GM23338 (cell line): ENCODE measurements at regions not wholly inside any gene's neighbourhood (a gene's known extent, or its start where the extent isn't known, plus 50 kb on each side); places are given as distances from the start of the nearest gene placed in this dataset.

Experiments
- ATAC-seq: fragments of 200-7000 bp; cut with Tn5 transposase; 3 replicates; pipeline ENCODE4 v1.9.1; 2020
- DNase-seq: peaks from one replicate; pipeline ENCODE4 v3.0.0-alpha.2; 2015; ENCODE audit warnings: low spot score
- H2AFZ ChIP-seq: fragments of 200-600 bp; sonication (generic); 2 replicates; pipeline ENCODE4 v1.8.0; 2016; ENCODE audit warnings: antibody characterized with exemption, mild to moderate bottlenecking, moderate library complexity
- H3F3A ChIP-seq: fragments of 200-600 bp; sonication (generic); replicated peaks from 2 replicates; pipeline ENCODE4 v1.8.0; 2017; ENCODE audit warnings: antibody characterized with exemption, mixed run types, low read depth
- H3K27ac ChIP-seq: fragments of 200-600 bp; sonication (generic); 2 replicates; pipeline ENCODE4 v1.6.1; 2016; ENCODE audit warnings: low read depth
- H3K27me3 ChIP-seq: fragments of 200-600 bp; sonication (generic); 2 replicates; pipeline ENCODE4 v1.8.0; 2016; ENCODE audit warnings: mild to moderate bottlenecking, mixed run types, moderate library complexity; ENCODE audit not compliant: insufficient read depth
- H3K36me3 ChIP-seq: fragments of 200-600 bp; sonication (generic); 2 replicates; pipeline ENCODE4 v1.8.0; 2016; ENCODE audit warnings: mild to moderate bottlenecking; ENCODE audit not compliant: insufficient read depth
- H3K4me1 ChIP-seq: fragments of 200-600 bp; sonication (generic); 2 replicates; pipeline ENCODE4 v1.8.0; 2016; ENCODE audit warnings: mild to moderate bottlenecking, moderate library complexity; ENCODE audit not compliant: insufficient read depth
- H3K4me2 ChIP-seq: fragments of 200-600 bp; sonication (generic); 2 replicates; pipeline ENCODE4 v1.7.1; 2017; ENCODE audit warnings: mixed run types
- H3K4me3 ChIP-seq: fragments of 200-600 bp; sonication (generic); 2 replicates; pipeline ENCODE4 v1.6.1; 2016; ENCODE audit warnings: mixed run types
- H3K79me2 ChIP-seq: fragments of 200-600 bp; sonication (generic); replicated peaks from 2 replicates; pipeline ENCODE4 v1.8.0; 2017; ENCODE audit warnings: mild to moderate bottlenecking; ENCODE audit not compliant: insufficient read depth
- H3K9me2 ChIP-seq: fragments of 200-600 bp; sonication (generic); 2 replicates; pipeline ENCODE4 v1.8.0; 2017; ENCODE audit not compliant: insufficient read depth
- H4K20me1 ChIP-seq: fragments of 200-600 bp; sonication (generic); replicated peaks from 2 replicates; pipeline ENCODE4 v1.8.0; 2017; ENCODE audit warnings: mild to moderate bottlenecking; ENCODE audit not compliant: insufficient read depth
- H3K27ac Mint-ChIP-seq: 2 replicates; pipeline ENCODE4 v1.8.0; 2020; ENCODE audit warnings: inconsistent platforms, mild to moderate bottlenecking, moderate library complexity, mixed read lengths
- H3K27me3 Mint-ChIP-seq: 3 replicates; pipeline ENCODE4 v1.8.0; 2022; ENCODE audit warnings: low read depth, mild to moderate bottlenecking, moderate library complexity, mixed read lengths, inconsistent platforms; ENCODE audit not compliant: insufficient read depth, poor library complexity
- H3K36me3 Mint-ChIP-seq: 3 replicates; pipeline ENCODE4 v1.8.0; 2021; ENCODE audit warnings: low read depth, mild to moderate bottlenecking, inconsistent platforms, moderate library complexity, mixed read lengths
- H3K4me1 Mint-ChIP-seq: 3 replicates; pipeline ENCODE4 v1.8.0; 2020; ENCODE audit warnings: mild to moderate bottlenecking, inconsistent platforms, mixed read lengths
- H3K4me3 Mint-ChIP-seq: 3 replicates; pipeline ENCODE4 v1.8.0; 2021; ENCODE audit warnings: moderate library complexity, mild to moderate bottlenecking, inconsistent platforms, mixed read lengths
- H3K9me3 Mint-ChIP-seq: 3 replicates; pipeline ENCODE4 v1.8.0; 2020; ENCODE audit warnings: moderate library complexity, mild to moderate bottlenecking, inconsistent platforms, mixed read lengths
- CREB1 ChIP-seq: fragments of 250-450 bp; sonication (Bioruptor Pico); IDR thresholded peaks from 2 replicates; pipeline ENCODE4 v1.5.0; 2020; ENCODE audit warnings: low read depth, mild to moderate bottlenecking, moderate library complexity
- EZH2 ChIP-seq: fragments of 200-600 bp; sonication (generic); IDR thresholded peaks from one replicate; pipeline ENCODE4 v1.8.0; 2017; ENCODE audit warnings: antibody characterized with exemption, mild to moderate bottlenecking, low read depth; ENCODE audit not compliant: unreplicated experiment
- EZH2phosphoT487 ChIP-seq: fragments of 200-600 bp; sonication (generic); IDR thresholded peaks from one replicate; pipeline ENCODE4 v1.8.1; 2018; ENCODE audit warnings: antibody characterized with exemption; ENCODE audit not compliant: unreplicated experiment
- JUNB ChIP-seq: IDR thresholded peaks from one replicate; pipeline ENCODE4 v1.6.1; 2016; ENCODE audit warnings: antibody characterized with exemption; ENCODE audit not compliant: unreplicated experiment
- NANOG ChIP-seq: IDR thresholded peaks from 2 replicates; pipeline ENCODE4 v1.6.1; 2016; ENCODE audit warnings: antibody characterized with exemption, borderline replicate concordance
- POLR2AphosphoS5 ChIP-seq: IDR thresholded peaks from 2 replicates; pipeline ENCODE4 v1.6.1; 2016; ENCODE audit warnings: antibody characterized with exemption, low read depth
- STAT1 ChIP-seq: IDR thresholded peaks from one replicate; pipeline ENCODE4 v1.6.1; 2016; ENCODE audit warnings: antibody characterized with exemption; ENCODE audit not compliant: unreplicated experiment
- ZNF114 ChIP-seq: fragments of 250-450 bp; sonication (Bioruptor Pico); IDR thresholded peaks from 2 replicates; pipeline ENCODE4 v1.5.0; 2020; ENCODE audit warnings: mild to moderate bottlenecking, moderate library complexity
- ZNF331 ChIP-seq: fragments of 250-450 bp; sonication (Bioruptor Pico); IDR thresholded peaks from 2 replicates; pipeline ENCODE4 v1.5.0; 2020; ENCODE audit warnings: low read depth, mild to moderate bottlenecking, moderate library complexity
- TF ChIP-seq, protein P1 (sequence below): IDR thresholded peaks from one replicate; pipeline ENCODE4 v1.6.1; 2018; ENCODE audit warnings: antibody characterized with exemption; ENCODE audit not compliant: unreplicated experiment
- TF ChIP-seq, protein P2 (sequence below): fragments of 250-450 bp; sonication (Bioruptor Pico); IDR thresholded peaks from 2 replicates; pipeline ENCODE4 v1.5.0; 2020; ENCODE audit warnings: mild to moderate bottlenecking, moderate library complexity
- TF ChIP-seq, protein P3 (sequence below): IDR thresholded peaks from 2 replicates; pipeline ENCODE4 v1.6.1; 2016; ENCODE audit warnings: antibody characterized with exemption
- TF ChIP-seq, protein P4 (sequence below), 2 experiments: fragments of 200-600 bp in 1 of 2; sonication (generic) in 1 of 2; conservative IDR thresholded peaks; 2 replicates each; pipeline versions ENCODE4 v1.5.1 to v1.6.1; 2016 to 2017; ENCODE audit warnings: antibody characterized with exemption in 2 of 2, low read depth in 2 of 2, mild to moderate bottlenecking in 2 of 2, moderate library complexity in 1 of 2

DNA sequence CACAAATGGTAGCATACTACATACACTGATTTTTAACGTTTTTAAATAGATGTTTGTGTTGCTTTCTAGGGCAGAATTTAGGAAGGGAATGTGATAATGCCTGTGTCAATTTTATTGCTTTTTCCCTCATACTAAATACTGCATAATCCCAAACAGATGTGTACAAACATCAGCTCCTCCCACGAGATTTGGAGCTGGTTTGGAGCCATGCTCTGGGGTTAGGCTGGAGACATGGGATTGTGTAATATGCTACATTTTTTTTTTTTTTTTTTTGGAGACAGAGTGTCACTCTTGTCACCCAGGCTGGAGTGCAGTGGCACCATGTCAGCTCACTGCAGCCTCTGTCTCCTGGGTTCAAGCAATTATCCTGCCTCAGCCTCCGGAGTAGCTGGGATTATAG is 80.1 kb downstream of the EBLN2 start:
- no peak overlapping the region for H3K27ac ChIP-seq
- no peaks in the 10 kb centered on the region for H3K79me2 ChIP-seq
- H3K27me3 ChIP-seq, result no peaks in the 10 kb centered on the region
- H3K36me3 Mint-ChIP-seq, result no peaks in the 10 kb centered on the region
- H3K4me3 ChIP-seq, result no peak overlapping the region
- H3K4me3 Mint-ChIP-seq, result no peak overlapping the region
- H3K9me3 Mint-ChIP-seq, result no peaks in the 10 kb centered on the region
- H3K4me2 ChIP-seq, result no peak overlapping the region
- H3K9me2 ChIP-seq, result peaks cover 3% of the 10 kb centered on the region; the same call in 1 of the 2 replicates
- no peak overlapping the region for H3K27ac Mint-ChIP-seq
- no peak overlapping the region for H2AFZ ChIP-seq
- no peaks in the 10 kb centered on the region for H3K4me1 ChIP-seq
- no peak for ATAC-seq
- DNase-seq, result no peak
- H3F3A ChIP-seq, result no peaks in the 10 kb centered on the region
- no peaks in the 10 kb centered on the region for H4K20me1 ChIP-seq
- H3K4me1 Mint-ChIP-seq, result no peaks in the 10 kb centered on the region; the same call in 2 of the 3 replicates
- H3K27me3 Mint-ChIP-seq, result no peaks in the 10 kb centered on the region
- no peaks in the 10 kb centered on the region for H3K36me3 ChIP-seq
- TF ChIP-seq ZNF331 (CRISPR knock-in tag), result no peak
- TF ChIP-seq, protein P1, sequence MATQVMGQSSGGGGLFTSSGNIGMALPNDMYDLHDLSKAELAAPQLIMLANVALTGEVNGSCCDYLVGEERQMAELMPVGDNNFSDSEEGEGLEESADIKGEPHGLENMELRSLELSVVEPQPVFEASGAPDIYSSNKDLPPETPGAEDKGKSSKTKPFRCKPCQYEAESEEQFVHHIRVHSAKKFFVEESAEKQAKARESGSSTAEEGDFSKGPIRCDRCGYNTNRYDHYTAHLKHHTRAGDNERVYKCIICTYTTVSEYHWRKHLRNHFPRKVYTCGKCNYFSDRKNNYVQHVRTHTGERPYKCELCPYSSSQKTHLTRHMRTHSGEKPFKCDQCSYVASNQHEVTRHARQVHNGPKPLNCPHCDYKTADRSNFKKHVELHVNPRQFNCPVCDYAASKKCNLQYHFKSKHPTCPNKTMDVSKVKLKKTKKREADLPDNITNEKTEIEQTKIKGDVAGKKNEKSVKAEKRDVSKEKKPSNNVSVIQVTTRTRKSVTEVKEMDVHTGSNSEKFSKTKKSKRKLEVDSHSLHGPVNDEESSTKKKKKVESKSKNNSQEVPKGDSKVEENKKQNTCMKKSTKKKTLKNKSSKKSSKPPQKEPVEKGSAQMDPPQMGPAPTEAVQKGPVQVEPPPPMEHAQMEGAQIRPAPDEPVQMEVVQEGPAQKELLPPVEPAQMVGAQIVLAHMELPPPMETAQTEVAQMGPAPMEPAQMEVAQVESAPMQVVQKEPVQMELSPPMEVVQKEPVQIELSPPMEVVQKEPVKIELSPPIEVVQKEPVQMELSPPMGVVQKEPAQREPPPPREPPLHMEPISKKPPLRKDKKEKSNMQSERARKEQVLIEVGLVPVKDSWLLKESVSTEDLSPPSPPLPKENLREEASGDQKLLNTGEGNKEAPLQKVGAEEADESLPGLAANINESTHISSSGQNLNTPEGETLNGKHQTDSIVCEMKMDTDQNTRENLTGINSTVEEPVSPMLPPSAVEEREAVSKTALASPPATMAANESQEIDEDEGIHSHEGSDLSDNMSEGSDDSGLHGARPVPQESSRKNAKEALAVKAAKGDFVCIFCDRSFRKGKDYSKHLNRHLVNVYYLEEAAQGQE, result no peak
- no peak for TF ChIP-seq NANOG
- TF ChIP-seq, protein P2, sequence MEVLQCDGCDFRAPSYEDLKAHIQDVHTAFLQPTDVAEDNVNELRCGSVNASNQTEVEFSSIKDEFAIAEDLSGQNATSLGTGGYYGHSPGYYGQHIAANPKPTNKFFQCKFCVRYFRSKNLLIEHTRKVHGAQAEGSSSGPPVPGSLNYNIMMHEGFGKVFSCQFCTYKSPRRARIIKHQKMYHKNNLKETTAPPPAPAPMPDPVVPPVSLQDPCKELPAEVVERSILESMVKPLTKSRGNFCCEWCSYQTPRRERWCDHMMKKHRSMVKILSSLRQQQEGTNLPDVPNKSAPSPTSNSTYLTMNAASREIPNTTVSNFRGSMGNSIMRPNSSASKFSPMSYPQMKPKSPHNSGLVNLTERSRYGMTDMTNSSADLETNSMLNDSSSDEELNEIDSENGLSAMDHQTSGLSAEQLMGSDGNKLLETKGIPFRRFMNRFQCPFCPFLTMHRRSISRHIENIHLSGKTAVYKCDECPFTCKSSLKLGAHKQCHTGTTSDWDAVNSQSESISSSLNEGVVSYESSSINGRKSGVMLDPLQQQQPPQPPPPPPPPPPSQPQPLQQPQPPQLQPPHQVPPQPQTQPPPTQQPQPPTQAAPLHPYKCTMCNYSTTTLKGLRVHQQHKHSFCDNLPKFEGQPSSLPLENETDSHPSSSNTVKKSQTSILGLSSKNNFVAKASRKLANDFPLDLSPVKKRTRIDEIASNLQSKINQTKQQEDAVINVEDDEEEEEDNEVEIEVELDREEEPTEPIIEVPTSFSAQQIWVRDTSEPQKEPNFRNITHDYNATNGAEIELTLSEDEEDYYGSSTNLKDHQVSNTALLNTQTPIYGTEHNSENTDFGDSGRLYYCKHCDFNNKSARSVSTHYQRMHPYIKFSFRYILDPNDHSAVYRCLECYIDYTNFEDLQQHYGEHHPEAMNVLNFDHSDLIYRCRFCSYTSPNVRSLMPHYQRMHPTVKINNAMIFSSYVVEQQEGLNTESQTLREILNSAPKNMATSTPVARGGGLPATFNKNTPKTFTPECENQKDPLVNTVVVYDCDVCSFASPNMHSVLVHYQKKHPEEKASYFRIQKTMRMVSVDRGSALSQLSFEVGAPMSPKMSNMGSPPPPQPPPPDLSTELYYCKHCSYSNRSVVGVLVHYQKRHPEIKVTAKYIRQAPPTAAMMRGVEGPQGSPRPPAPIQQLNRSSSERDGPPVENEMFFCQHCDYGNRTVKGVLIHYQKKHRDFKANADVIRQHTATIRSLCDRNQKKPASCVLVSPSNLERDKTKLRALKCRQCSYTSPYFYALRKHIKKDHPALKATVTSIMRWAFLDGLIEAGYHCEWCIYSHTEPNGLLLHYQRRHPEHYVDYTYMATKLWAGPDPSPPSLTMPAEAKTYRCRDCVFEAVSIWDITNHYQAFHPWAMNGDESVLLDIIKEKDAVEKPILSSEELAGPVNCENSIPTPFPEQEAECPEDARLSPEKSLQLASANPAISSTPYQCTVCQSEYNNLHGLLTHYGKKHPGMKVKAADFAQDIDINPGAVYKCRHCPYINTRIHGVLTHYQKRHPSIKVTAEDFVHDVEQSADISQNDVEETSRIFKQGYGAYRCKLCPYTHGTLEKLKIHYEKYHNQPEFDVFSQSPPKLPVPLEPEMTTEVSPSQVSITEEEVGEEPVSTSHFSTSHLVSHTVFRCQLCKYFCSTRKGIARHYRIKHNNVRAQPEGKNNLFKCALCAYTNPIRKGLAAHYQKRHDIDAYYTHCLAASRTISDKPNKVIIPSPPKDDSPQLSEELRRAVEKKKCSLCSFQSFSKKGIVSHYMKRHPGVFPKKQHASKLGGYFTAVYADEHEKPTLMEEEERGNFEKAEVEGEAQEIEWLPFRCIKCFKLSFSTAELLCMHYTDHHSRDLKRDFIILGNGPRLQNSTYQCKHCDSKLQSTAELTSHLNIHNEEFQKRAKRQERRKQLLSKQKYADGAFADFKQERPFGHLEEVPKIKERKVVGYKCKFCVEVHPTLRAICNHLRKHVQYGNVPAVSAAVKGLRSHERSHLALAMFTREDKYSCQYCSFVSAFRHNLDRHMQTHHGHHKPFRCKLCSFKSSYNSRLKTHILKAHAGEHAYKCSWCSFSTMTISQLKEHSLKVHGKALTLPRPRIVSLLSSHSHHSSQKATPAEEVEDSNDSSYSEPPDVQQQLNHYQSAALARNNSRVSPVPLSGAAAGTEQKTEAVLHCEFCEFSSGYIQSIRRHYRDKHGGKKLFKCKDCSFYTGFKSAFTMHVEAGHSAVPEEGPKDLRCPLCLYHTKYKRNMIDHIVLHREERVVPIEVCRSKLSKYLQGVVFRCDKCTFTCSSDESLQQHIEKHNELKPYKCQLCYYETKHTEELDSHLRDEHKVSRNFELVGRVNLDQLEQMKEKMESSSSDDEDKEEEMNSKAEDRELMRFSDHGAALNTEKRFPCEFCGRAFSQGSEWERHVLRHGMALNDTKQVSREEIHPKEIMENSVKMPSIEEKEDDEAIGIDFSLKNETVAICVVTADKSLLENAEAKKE (CRISPR knock-in tag), result no peak
- TF ChIP-seq STAT1, result no peak
- TF ChIP-seq, protein P3, sequence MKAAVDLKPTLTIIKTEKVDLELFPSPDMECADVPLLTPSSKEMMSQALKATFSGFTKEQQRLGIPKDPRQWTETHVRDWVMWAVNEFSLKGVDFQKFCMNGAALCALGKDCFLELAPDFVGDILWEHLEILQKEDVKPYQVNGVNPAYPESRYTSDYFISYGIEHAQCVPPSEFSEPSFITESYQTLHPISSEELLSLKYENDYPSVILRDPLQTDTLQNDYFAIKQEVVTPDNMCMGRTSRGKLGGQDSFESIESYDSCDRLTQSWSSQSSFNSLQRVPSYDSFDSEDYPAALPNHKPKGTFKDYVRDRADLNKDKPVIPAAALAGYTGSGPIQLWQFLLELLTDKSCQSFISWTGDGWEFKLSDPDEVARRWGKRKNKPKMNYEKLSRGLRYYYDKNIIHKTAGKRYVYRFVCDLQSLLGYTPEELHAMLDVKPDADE, result no peak
- TF ChIP-seq CREB1 (CRISPR knock-in tag), result no peak
- TF ChIP-seq EZH2phosphoT487, result no peak
- no peak for TF ChIP-seq JUNB
- no peak for TF ChIP-seq POLR2AphosphoS5
- TF ChIP-seq ZNF114, result no peak
- TF ChIP-seq, protein P4, sequence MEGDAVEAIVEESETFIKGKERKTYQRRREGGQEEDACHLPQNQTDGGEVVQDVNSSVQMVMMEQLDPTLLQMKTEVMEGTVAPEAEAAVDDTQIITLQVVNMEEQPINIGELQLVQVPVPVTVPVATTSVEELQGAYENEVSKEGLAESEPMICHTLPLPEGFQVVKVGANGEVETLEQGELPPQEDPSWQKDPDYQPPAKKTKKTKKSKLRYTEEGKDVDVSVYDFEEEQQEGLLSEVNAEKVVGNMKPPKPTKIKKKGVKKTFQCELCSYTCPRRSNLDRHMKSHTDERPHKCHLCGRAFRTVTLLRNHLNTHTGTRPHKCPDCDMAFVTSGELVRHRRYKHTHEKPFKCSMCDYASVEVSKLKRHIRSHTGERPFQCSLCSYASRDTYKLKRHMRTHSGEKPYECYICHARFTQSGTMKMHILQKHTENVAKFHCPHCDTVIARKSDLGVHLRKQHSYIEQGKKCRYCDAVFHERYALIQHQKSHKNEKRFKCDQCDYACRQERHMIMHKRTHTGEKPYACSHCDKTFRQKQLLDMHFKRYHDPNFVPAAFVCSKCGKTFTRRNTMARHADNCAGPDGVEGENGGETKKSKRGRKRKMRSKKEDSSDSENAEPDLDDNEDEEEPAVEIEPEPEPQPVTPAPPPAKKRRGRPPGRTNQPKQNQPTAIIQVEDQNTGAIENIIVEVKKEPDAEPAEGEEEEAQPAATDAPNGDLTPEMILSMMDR (conservative IDR thresholded peaks at IDR 0.05; ENCODE audit: low read depth in 2 of 2), result no peak
- no peak for TF ChIP-seq EZH2
